Epidermal melanocyte (primary cell): ENCODE measurements at regions not wholly inside any gene's neighbourhood (a gene's known extent, or its start where the extent isn't known, plus 50 kb on each side); places are given as distances from the start of the nearest gene placed in this dataset.
"Not testable (repeated sequence)": the region's sequence is repeated elsewhere in the genome, so short reads cannot be mapped to it uniquely, and the experiment has no call there.

ENCODE experiments used
- DNase-seq: peaks from one replicate; pipeline ENCODE4 v3.0.0; 2011; ENCODE audit warnings: low spot score; ENCODE audit not compliant: insufficient read length

GRCh38 chr4:24209906-24210305 lies 320.1 kb upstream of the PPARGC1A start:
- no peak for DNase-seq

GRCh38 chr4:24209131-24209530 lies 319.3 kb upstream of the PPARGC1A start:
- no peak for DNase-seq

GRCh38 chr4:24208691-24209090 lies 318.8 kb upstream of the PPARGC1A start:
- DNase-seq, result no peak

- DNase-seq, result not testable (repeated sequence)
These were observed 314.9 kb upstream of the PPARGC1A start for GRCh38 chr4:24204708-24205107.

GRCh38 chr4:24203926-24204325 lies 314.1 kb upstream of the PPARGC1A start:
- no peak for DNase-seq

- DNase-seq, result no peak
These were observed 312.7 kb upstream of the PPARGC1A start for GRCh38 chr4:24202579-24202978.

- DNase-seq, result no peak
These were observed 308.1 kb upstream of the PPARGC1A start for GRCh38 chr4:24197955-24198354.

GRCh38 chr4:24196785-24197184 lies 306.9 kb upstream of the PPARGC1A start:
- DNase-seq, result no peak

GRCh38 chr4:24195991-24196736 lies 306.3 kb upstream of the PPARGC1A start:
- DNase-seq, result no peak

GRCh38 chr4:24192018-24192641 lies 302.3 kb upstream of the PPARGC1A start:
- no peak for DNase-seq

- DNase-seq, result no peak
These were observed 301.2 kb upstream of the PPARGC1A start for GRCh38 chr4:24190761-24191695.

- DNase-seq, result no peak
These were observed 298.6 kb upstream of the PPARGC1A start for GRCh38 chr4:24188459-24188858.

GRCh38 chr4:24186466-24186865 lies 296.6 kb upstream of the PPARGC1A start:
- DNase-seq, result no peak

GRCh38 chr4:24181005-24181404 lies 291.2 kb upstream of the PPARGC1A start:
- no peak for DNase-seq

- DNase-seq, result no peak
These were observed 290.7 kb upstream of the PPARGC1A start for GRCh38 chr4:24180586-24180985.

GRCh38 chr4:24179201-24179840 lies 289.5 kb upstream of the PPARGC1A start:
- no peak for DNase-seq

GRCh38 chr4:24177443-24177842 lies 287.6 kb upstream of the PPARGC1A start:
- not testable (repeated sequence) for DNase-seq

- no peak for DNase-seq
These were observed 285.9 kb upstream of the PPARGC1A start for GRCh38 chr4:24175707-24176106.

GRCh38 chr4:24174602-24175001 lies 284.8 kb upstream of the PPARGC1A start:
- no peak for DNase-seq

- DNase-seq, result no peak
These were observed 282.6 kb upstream of the PPARGC1A start for GRCh38 chr4:24172406-24172805.

- no peak for DNase-seq
These were observed 280.1 kb upstream of the PPARGC1A start for GRCh38 chr4:24169956-24170355.
